Testis (tissue), 2 donors: ENCODE measurements at regions not wholly inside any gene's neighbourhood (a gene's known extent, or its start where the extent isn't known, plus 50 kb on each side); places are given as distances from the start of the nearest gene placed in this dataset.

Source experiments
- CTCF ChIP-seq, 3 experiments: fragments of 450-650 bp in 2 of 3; fragments of 200-600 bp in 1 of 3; sonication (generic) in 1 of 3; IDR thresholded peaks; one replicate each; pipeline ENCODE4 v1.5.1; 2016 to 2019; ENCODE audit warnings: antibody characterized with exemption in 3 of 3, mild to moderate bottlenecking in 2 of 3, moderate library complexity in 1 of 3
- POLR2A ChIP-seq: fragments of 450-650 bp; IDR thresholded peaks from one replicate; pipeline ENCODE4 v1.6.1; 2017; ENCODE audit warnings: antibody characterized with exemption, mild to moderate bottlenecking, moderate library complexity

- TF ChIP-seq CTCF (IDR thresholded peaks at IDR 0.05) (no peak), POLR2A (no peak)
These were observed 131.5 kb upstream of the KIF5B start for GRCh38 chr10:32187686-32188085.
